Breast epithelium (tissue), 4 donors: ENCODE measurements at regions not wholly inside any gene's neighbourhood (a gene's known extent, or its start where the extent isn't known, plus 50 kb on each side); places are given as distances from the start of the nearest gene placed in this dataset.

Experiments
- DNase-seq, 2 donors: peaks; one replicate each; pipeline ENCODE4 v3.0.0-alpha.2; 2019; ENCODE audit warnings: low spot score in 2 of 2
- H3K27ac ChIP-seq, 2 donors: fragments of 200-600 bp; sonication (generic) in 1 of 2; one replicate each; pipeline ENCODE4 v1.5.1; 2016 to 2019; ENCODE audit warnings: mild to moderate bottlenecking in 1 of 2
- H3K27me3 ChIP-seq, 2 donors: fragments of 200-600 bp; sonication (generic) in 1 of 2; one replicate each; pipeline versions ENCODE4 v1.5.1 to v1.6.0; 2017 to 2019; ENCODE audit warnings: control low read depth in 1 of 2, mild to moderate bottlenecking in 1 of 2
- H3K36me3 ChIP-seq: fragments of 200-600 bp; one replicate; pipeline ENCODE4 v1.5.1; 2019
- H3K4me1 ChIP-seq, 2 donors: fragments of 200-600 bp; sonication (generic); one replicate each; pipeline ENCODE4 v1.5.1; 2016 to 2019; ENCODE audit warnings: control low read depth in 1 of 2
- H3K4me3 ChIP-seq, 3 donors: fragments of 200-600 bp; sonication (generic); 1 replicate in 2 of 3; 2 replicates in 1 of 3; pipeline ENCODE4 v1.5.1; 2016 to 2019; ENCODE audit warnings: mild to moderate bottlenecking in 3 of 3, moderate library complexity in 2 of 3
- H3K9me3 ChIP-seq, 2 donors: fragments of 200-600 bp; sonication (generic) in 1 of 2; one replicate each; pipeline ENCODE4 v1.5.1; 2016 to 2019; ENCODE audit warnings: control low read depth in 1 of 2
- CTCF ChIP-seq, 3 donors: fragments of 450-650 bp; IDR thresholded peaks; one replicate each; pipeline ENCODE4 v1.5.1; 2016 to 2017; ENCODE audit warnings: antibody characterized with exemption in 3 of 3, mild to moderate bottlenecking in 3 of 3, moderate library complexity in 3 of 3
- POLR2A ChIP-seq: fragments of 450-650 bp; IDR thresholded peaks from one replicate; pipeline ENCODE4 v1.6.1; 2016; ENCODE audit warnings: antibody characterized with exemption, mild to moderate bottlenecking, moderate library complexity
- POLR2AphosphoS5 ChIP-seq, 3 donors: sonication (generic); formaldehyde crosslinking; IDR thresholded peaks; one replicate each; pipeline ENCODE4 v1.6.1; 2017; ENCODE audit warnings: antibody characterized with exemption in 3 of 3
- intact Hi-C: fragments of 100-400 bp; cut with DNase I; formaldehyde crosslinking; loops from one replicate; pipeline ENCODE4 v1.15.1; 2023; ENCODE audit warnings: low total_unique reads

DNA sequence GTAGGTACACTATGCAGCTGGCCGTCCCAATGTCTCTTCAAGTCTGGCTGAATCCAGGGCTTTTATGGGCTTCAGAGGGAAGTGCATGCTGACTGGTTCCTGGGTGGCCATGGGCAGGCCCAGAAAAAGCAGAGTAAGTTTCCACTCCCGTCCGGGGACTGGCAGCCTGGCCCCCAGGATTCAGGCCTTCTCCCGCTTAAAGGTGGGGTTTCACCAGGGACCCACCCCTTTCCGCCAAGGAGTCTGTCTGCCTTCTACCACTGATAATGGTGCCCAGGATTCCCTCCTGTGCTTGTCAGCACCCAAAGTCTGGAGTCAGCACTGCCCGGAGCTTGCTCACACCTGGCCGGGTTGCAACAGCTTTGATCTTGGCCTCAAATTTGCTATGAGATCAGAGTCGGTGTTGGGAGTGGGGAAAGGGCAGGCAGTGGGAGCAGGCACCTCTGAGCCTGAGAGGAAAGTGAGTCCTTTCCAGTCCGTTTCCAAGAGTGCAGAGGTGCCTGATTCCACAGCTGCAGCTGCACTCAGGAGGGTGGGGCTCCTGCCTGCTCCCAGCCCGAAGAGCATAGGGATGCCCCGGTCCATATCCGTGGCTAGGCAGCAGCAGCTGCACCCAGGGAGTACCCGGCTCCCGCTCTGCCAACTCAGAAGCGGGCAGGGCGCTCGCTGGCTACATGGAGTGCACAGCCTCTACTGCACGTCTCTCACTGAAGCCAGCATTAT, 1344.3 kb upstream of the ADGRL3 start:
- Histone ChIP-seq H3K9me3 (no peaks in the 10 kb centered on the region), H3K4me3 (no peak overlapping the region), H3K36me3 (no peaks in the 10 kb centered on the region), H3K4me1 (no peaks in the 10 kb centered on the region), H3K27ac (no peak overlapping the region), H3K27me3 (no peaks in the 10 kb centered on the region)
- intact Hi-C loops, result no loop called here
- no peak for DNase-seq
- no peak for TF ChIP-seq POLR2AphosphoS5 (IDR thresholded peaks at IDR 0.05)
- no peak for TF ChIP-seq POLR2A
- no peak for TF ChIP-seq CTCF (IDR thresholded peaks at IDR 0.05)

GRCh38 chr4:59869056-59869455, 1331.1 kb upstream of the ADGRL3 start:
- no peak overlapping the region for H3K27ac ChIP-seq
- TF ChIP-seq CTCF (IDR thresholded peaks at IDR 0.05) (no peak), POLR2AphosphoS5 (IDR thresholded peaks at IDR 0.05) (no peak), POLR2A (no peak)
- no peaks in the 10 kb centered on the region for H3K36me3 ChIP-seq
- DNase-seq, result no peak
- H3K27me3 ChIP-seq, result no peaks in the 10 kb centered on the region
- H3K4me1 ChIP-seq, result no peaks in the 10 kb centered on the region
- intact Hi-C loops, result no loop called here
- H3K9me3 ChIP-seq, result no peaks in the 10 kb centered on the region
- H3K4me3 ChIP-seq, result no peak overlapping the region

GRCh38 chr4:59869559-59869958, 1330.6 kb upstream of the ADGRL3 start:
- H3K27me3 ChIP-seq, result no peaks in the 10 kb centered on the region
- intact Hi-C loops, result no loop called here
- H3K4me3 ChIP-seq, result no peak overlapping the region
- no peaks in the 10 kb centered on the region for H3K36me3 ChIP-seq
- no peak overlapping the region for H3K27ac ChIP-seq
- H3K9me3 ChIP-seq, result no peaks in the 10 kb centered on the region
- TF ChIP-seq CTCF (IDR thresholded peaks at IDR 0.05) (no peak), POLR2A (no peak), POLR2AphosphoS5 (IDR thresholded peaks at IDR 0.05) (no peak)
- H3K4me1 ChIP-seq, result no peaks in the 10 kb centered on the region
- no peak for DNase-seq

- Histone ChIP-seq H3K9me3 (no peaks in the 10 kb centered on the region), H3K27ac (no peak overlapping the region), H3K27me3 (no peaks in the 10 kb centered on the region), H3K36me3 (no peaks in the 10 kb centered on the region), H3K4me3 (no peak overlapping the region), H3K4me1 (no peaks in the 10 kb centered on the region)
- no peak for DNase-seq
- no peak for TF ChIP-seq CTCF (IDR thresholded peaks at IDR 0.05)
- no peak for TF ChIP-seq POLR2AphosphoS5 (IDR thresholded peaks at IDR 0.05)
- no peak for TF ChIP-seq POLR2A
- intact Hi-C loops, result no loop called here
Observed at GRCh38 chr4:59881632-59882031, 1318.5 kb upstream of the ADGRL3 start.

GRCh38 chr4:59904331-59904730, 1295.8 kb upstream of the ADGRL3 start:
- no peak overlapping the region for H3K4me3 ChIP-seq
- no peak overlapping the region for H3K27ac ChIP-seq
- no peaks in the 10 kb centered on the region for H3K9me3 ChIP-seq
- DNase-seq, result peak in 1 of 2 donors; percentile 62
- intact Hi-C loops, result no loop called here
- H3K4me1 ChIP-seq, result no peaks in the 10 kb centered on the region
- no peaks in the 10 kb centered on the region for H3K27me3 ChIP-seq
- H3K36me3 ChIP-seq, result no peaks in the 10 kb centered on the region
- TF ChIP-seq POLR2A, result no peak
- no peak for TF ChIP-seq CTCF (IDR thresholded peaks at IDR 0.05)
- TF ChIP-seq POLR2AphosphoS5 (IDR thresholded peaks at IDR 0.05), result peak in 1 of 3 donors; percentile 31
